ENCODE measurements at regions not wholly inside any gene's neighbourhood (a gene's known extent, or its start where the extent isn't known, plus 50 kb on each side); places are given as distances from the start of the nearest gene placed in this dataset.

DNA sequence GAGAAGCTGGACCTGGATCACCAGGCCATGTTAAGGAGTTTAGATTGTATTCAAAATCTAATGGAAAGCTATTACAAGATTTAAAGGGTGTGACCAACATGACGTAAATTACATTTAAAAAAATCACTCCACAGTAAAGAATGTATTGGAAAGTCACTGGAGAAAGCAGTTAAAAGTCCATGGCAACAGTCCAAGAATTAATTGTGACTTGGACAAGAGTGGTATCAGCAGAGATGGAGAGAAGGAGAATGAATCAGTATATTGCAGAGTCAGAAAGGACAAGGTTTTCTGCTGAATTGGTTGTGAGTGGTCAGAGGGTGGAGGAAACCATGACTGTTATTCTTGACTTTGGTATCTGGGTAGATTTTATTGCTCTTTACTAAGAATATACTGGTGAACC lies 535.1 kb upstream of the SLITRK1 start:
- no peak overlapping the region for H3K4me3 ChIP-seq
- WGBS, 4 donors: 58 to 83% (median 66%) methylated on average over 1 of the region's 1 CpG
- TF ChIP-seq, protein P1, sequence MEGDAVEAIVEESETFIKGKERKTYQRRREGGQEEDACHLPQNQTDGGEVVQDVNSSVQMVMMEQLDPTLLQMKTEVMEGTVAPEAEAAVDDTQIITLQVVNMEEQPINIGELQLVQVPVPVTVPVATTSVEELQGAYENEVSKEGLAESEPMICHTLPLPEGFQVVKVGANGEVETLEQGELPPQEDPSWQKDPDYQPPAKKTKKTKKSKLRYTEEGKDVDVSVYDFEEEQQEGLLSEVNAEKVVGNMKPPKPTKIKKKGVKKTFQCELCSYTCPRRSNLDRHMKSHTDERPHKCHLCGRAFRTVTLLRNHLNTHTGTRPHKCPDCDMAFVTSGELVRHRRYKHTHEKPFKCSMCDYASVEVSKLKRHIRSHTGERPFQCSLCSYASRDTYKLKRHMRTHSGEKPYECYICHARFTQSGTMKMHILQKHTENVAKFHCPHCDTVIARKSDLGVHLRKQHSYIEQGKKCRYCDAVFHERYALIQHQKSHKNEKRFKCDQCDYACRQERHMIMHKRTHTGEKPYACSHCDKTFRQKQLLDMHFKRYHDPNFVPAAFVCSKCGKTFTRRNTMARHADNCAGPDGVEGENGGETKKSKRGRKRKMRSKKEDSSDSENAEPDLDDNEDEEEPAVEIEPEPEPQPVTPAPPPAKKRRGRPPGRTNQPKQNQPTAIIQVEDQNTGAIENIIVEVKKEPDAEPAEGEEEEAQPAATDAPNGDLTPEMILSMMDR (IDR thresholded peaks at IDR 0.05): no peak
- TF ChIP-seq POLR2A (IDR thresholded peaks at IDR 0.05): no peak

DNA sequence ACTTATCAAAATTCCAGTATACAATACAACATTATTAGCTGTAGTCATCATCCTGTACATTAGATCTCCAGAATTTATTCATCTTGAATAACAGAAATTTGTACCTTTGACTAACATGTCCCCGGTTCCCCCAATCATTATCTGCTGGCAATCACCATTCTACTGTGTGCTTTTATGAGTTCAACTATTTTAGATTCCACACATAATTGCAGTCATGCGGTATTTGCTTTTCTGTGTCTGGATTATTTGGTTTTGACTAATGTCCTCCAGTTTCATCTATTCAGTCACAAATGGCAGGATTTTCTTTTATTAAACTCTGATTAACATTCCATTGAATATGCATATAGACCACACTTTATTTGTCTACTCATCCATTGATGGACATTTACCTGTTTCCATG lies 530.7 kb upstream of the SLITRK1 start:
- no peak for TF ChIP-seq POLR2A (IDR thresholded peaks at IDR 0.05)
- TF ChIP-seq, protein P1 (IDR thresholded peaks at IDR 0.05): no peak
- Histone ChIP-seq H3K4me3 (no peak overlapping the region), H3K4me1 (replicated peaks in 1 of 2) (no peaks in the 10 kb centered on the region), H3K27ac (no peak overlapping the region), H3K27me3 (no peaks in the 10 kb centered on the region), H3K36me3 (replicated peaks in 1 of 2) (no peaks in the 10 kb centered on the region), H3K9me3 (replicated peaks in 1 of 3) (no peaks in the 10 kb centered on the region)
- intact Hi-C loops (cut with DNase I): no loop called here
- no peak for DNase-seq
- 77 to 88% (median 83%) methylated on average over 2 of the region's 2 CpGs for WGBS, 4 donors

More for the DNA sequence above, 535.1 kb upstream of the SLITRK1 start:
- DNase-seq: no peak
- no peaks in the 10 kb centered on the region for H3K27me3 ChIP-seq
- no peaks in the 10 kb centered on the region for H3K9me3 ChIP-seq (replicated peaks in 1 of 3)
- no peak overlapping the region for H3K27ac ChIP-seq
- no peaks in the 10 kb centered on the region for H3K36me3 ChIP-seq (replicated peaks in 1 of 2)
- H3K4me1 ChIP-seq (replicated peaks in 1 of 2): no peaks in the 10 kb centered on the region
- intact Hi-C loops (cut with DNase I): no loop called here

DNA sequence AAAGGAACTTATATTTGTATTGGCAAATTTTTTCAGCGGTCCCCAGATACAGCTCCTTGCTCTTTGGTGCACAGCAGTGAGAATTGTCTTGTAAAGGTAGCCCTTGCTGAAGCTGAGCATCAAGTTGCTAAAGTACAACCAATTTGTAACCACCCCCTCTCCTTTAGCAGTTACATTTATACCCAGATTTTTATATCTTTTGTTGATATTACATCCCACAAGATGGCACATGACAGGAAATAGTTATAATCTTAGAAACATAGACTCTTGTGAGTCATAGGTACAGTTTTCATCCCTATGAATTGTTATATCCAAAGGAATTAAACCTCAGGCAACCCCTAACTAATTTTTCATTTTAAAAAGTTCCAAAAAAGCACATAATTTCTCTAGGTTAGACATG lies 523.0 kb upstream of the SLITRK1 start:
- no peaks in the 10 kb centered on the region for H3K4me1 ChIP-seq (replicated peaks in 1 of 2)
- no peaks in the 10 kb centered on the region for H3K27me3 ChIP-seq
- TF ChIP-seq, protein P1 (IDR thresholded peaks at IDR 0.05): no peak
- TF ChIP-seq POLR2A (IDR thresholded peaks at IDR 0.05): no peak
- no peaks in the 10 kb centered on the region for H3K36me3 ChIP-seq (replicated peaks in 1 of 2)
- DNase-seq: no peak
- no peak overlapping the region for H3K27ac ChIP-seq
- H3K9me3 ChIP-seq (replicated peaks in 1 of 3): no peaks in the 10 kb centered on the region
- 83 to 87% (median 84%) methylated on average over 1 of the region's 1 CpG for WGBS, 4 donors
- intact Hi-C loops (cut with DNase I): no loop called here
- H3K4me3 ChIP-seq: no peak overlapping the region

DNA sequence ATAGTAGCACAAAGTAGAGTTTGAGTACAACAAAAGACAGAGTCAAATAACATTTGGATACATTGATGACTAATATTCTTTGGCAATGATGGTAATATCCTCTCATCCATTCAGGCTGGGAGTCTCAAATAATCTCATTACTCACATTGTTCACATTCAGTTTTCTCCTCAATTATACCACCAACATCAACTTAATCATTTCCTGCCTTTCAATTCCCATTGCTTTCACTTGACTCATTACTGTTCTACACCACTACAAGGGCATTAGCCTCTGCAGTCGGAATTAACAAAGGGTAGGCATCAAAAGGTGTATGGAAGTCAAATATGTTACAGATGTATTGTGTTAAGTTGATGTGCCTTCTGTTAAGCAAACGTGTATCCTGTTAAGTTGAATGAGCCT lies 518.4 kb upstream of the SLITRK1 start:
- TF ChIP-seq POLR2A (IDR thresholded peaks at IDR 0.05): no peak
- TF ChIP-seq, protein P1 (IDR thresholded peaks at IDR 0.05): no peak
- H3K4me3 ChIP-seq: no peak overlapping the region
- no peak overlapping the region for H3K27ac ChIP-seq
- H3K4me1 ChIP-seq (replicated peaks in 1 of 2): no peaks in the 10 kb centered on the region
- WGBS, 4 donors: 56 to 68% (median 65%) methylated on average over 2 of the region's 2 CpGs
- DNase-seq: no peak
- H3K9me3 ChIP-seq (replicated peaks in 1 of 3): no peaks in the 10 kb centered on the region
- H3K27me3 ChIP-seq: no peaks in the 10 kb centered on the region
- H3K36me3 ChIP-seq (replicated peaks in 1 of 2): no peaks in the 10 kb centered on the region
- intact Hi-C loops (cut with DNase I): no loop called here

Data from adrenal gland (tissue), 9 donors.